MCF 10A (cell line): ENCODE measurements at regions not wholly inside any gene's neighbourhood (a gene's known extent, or its start where the extent isn't known, plus 50 kb on each side); places are given as distances from the start of the nearest gene placed in this dataset.

Source experiments
- BruUV-seq: library from RNA; stranded (reverse); fragments of 400-500 nt; replicated peaks from 2 replicates; lab custom pipeline; 2021; lab: Mats Ljungman, UMichigan
- CTCF ChIA-PET: fragments of 300-600 bp; sonication (Branson Sonifier 250); formaldehyde crosslinking; extraction: SDS; loops from one replicate; lab custom pipeline; 2021; ENCODE audit warnings: antibody characterized with exemption, inconsistent platforms; lab: Yijun Ruan, JAX
- POLR2A ChIA-PET: fragments of 300-600, 350-650 bp; sonication (Branson Sonifier 250); formaldehyde crosslinking; extraction: SDS; loops from one replicate; lab custom pipeline; 2020; ENCODE audit warnings: antibody characterized with exemption, inconsistent platforms; lab: Yijun Ruan, JAX
- DNase-seq: peaks from one replicate; pipeline ENCODE4 v3.0.0-alpha.2; 2018; ENCODE audit not compliant: unreplicated experiment
- H3K27ac Mint-ChIP-seq: one replicate; pipeline ENCODE4 v1.8.0; 2022; ENCODE audit warnings: mild to moderate bottlenecking, low read depth, mixed read lengths; ENCODE audit not compliant: unreplicated experiment
- H3K27me3 Mint-ChIP-seq: one replicate; pipeline ENCODE4 v1.8.0; 2022; ENCODE audit warnings: mixed read lengths; ENCODE audit not compliant: insufficient read depth, unreplicated experiment
- H3K36me3 Mint-ChIP-seq: one replicate; pipeline ENCODE4 v1.8.0; 2022; ENCODE audit warnings: mild to moderate bottlenecking, moderate library complexity, mixed read lengths; ENCODE audit not compliant: insufficient read depth, unreplicated experiment
- H3K4me1 Mint-ChIP-seq: one replicate; pipeline ENCODE4 v1.8.0; 2022; ENCODE audit warnings: mixed read lengths; ENCODE audit not compliant: insufficient read depth, unreplicated experiment
- H3K4me3 Mint-ChIP-seq: one replicate; pipeline ENCODE4 v1.8.0; 2022; ENCODE audit warnings: mild to moderate bottlenecking, moderate library complexity, mixed read lengths; ENCODE audit not compliant: unreplicated experiment
- H3K9me3 Mint-ChIP-seq: one replicate; pipeline ENCODE4 v1.8.0; 2022; ENCODE audit warnings: mixed read lengths; ENCODE audit not compliant: unreplicated experiment
- CTCF ChIP-seq: fragments of 200-600 bp; IDR thresholded peaks from one replicate; pipeline ENCODE4 v1.8.0; 2022; ENCODE audit warnings: antibody characterized with exemption, mild to moderate bottlenecking; ENCODE audit not compliant: unreplicated experiment
- intact Hi-C: fragments of 100-400 bp; cut with micrococcal nuclease; formaldehyde crosslinking; loops from 2 replicates; pipeline ENCODE4 v1.14.1; 2022

DNA sequence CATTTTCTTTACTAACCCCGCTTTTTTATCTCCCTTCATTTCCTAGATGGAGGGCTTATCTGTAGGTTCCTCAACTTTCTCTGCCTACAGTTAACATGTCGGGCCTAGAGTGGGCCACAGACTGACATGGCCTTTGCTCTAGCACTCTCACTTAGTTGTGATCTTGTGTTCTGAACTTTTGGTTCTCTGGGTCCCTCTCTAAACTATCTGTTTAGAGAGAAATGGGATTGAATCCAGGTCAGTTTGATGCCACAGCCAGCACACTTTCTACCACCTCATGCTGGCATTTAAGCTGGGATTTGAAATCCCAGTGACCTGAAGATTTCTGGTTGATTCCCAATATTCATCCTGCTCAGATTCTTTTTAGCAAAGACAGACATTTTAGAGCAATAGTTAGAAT is 388.5 kb upstream of the PAPPA start:
- no TSS peak for BruUV-seq
- CTCF ChIA-PET: no interaction called here
- no peaks in the 10 kb centered on the region for H3K4me1 Mint-ChIP-seq

GRCh38 chr9:115766370-115766955 is 387.1 kb upstream of the PAPPA start:
- TF ChIP-seq CTCF: no peak
- Mint-ChIP-seq H3K27me3 (no peaks in the 10 kb centered on the region), H3K9me3 (no peaks in the 10 kb centered on the region), H3K36me3 (no peaks in the 10 kb centered on the region), H3K4me3 (no peak overlapping the region), H3K4me1 (no peaks in the 10 kb centered on the region), H3K27ac (no peak overlapping the region)
- no peak for DNase-seq
- CTCF ChIA-PET: interaction anchor here (0.9 kb wide), 1 partner anchor 173 kb away, joined by 5 read pairs; no protein-coding TSS in a partner anchor
- no TSS peak for BruUV-seq
- intact Hi-C loops: no loop called here
- POLR2A ChIA-PET: no interaction called here

More for the DNA sequence above, 388.5 kb upstream of the PAPPA start:
- POLR2A ChIA-PET: no interaction called here
- intact Hi-C loops: no loop called here
- no peak overlapping the region for H3K27ac Mint-ChIP-seq
- H3K9me3 Mint-ChIP-seq: no peaks in the 10 kb centered on the region
- no peak overlapping the region for H3K4me3 Mint-ChIP-seq
- TF ChIP-seq CTCF: no peak
- H3K36me3 Mint-ChIP-seq: no peaks in the 10 kb centered on the region
- no peak for DNase-seq
- no peaks in the 10 kb centered on the region for H3K27me3 Mint-ChIP-seq

GRCh38 chr9:115770521-115770920 is 383.1 kb upstream of the PAPPA start:
- H3K4me1 Mint-ChIP-seq: no peaks in the 10 kb centered on the region
- DNase-seq: no peak
- CTCF ChIA-PET: no interaction called here
- TF ChIP-seq CTCF: no peak
- H3K27ac Mint-ChIP-seq: no peak overlapping the region
- H3K27me3 Mint-ChIP-seq: no peaks in the 10 kb centered on the region
- no TSS peak for BruUV-seq
- no peaks in the 10 kb centered on the region for H3K9me3 Mint-ChIP-seq
- H3K4me3 Mint-ChIP-seq: no peak overlapping the region
- intact Hi-C loops: no loop called here
- H3K36me3 Mint-ChIP-seq: no peaks in the 10 kb centered on the region
- POLR2A ChIA-PET: interaction anchor here (1.6 kb wide), 1 partner anchor 18 kb away, joined by 3 read pairs; no protein-coding TSS in a partner anchor

DNA sequence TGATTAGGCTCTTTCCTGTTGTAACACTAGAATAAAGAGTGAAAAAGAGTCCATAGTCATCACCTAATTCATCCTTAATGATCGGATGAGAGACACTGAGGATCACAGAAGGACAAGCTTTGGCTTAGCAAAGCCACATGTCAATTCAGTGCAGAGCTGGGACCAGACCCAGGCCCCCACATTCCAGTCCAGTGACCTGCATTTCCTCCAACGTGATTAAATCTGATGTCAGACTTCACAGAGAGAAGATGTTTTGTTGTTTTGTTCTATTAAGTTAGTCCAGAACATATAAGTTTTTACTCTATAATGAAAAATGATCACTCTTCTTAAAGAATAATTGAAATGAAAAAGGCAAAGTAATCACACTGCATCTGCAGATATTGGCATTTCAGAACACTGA is 377.9 kb upstream of the PAPPA start:
- CTCF ChIA-PET: no interaction called here
- no peaks in the 10 kb centered on the region for H3K36me3 Mint-ChIP-seq
- no peak overlapping the region for H3K4me3 Mint-ChIP-seq
- POLR2A ChIA-PET: no interaction called here
- H3K4me1 Mint-ChIP-seq: no peaks in the 10 kb centered on the region
- H3K9me3 Mint-ChIP-seq: no peaks in the 10 kb centered on the region
- no peak for TF ChIP-seq CTCF
- DNase-seq: no peak
- BruUV-seq: no TSS peak
- intact Hi-C loops: no loop called here
- no peak overlapping the region for H3K27ac Mint-ChIP-seq
- no peaks in the 10 kb centered on the region for H3K27me3 Mint-ChIP-seq
